ENCODE measurements at regions not wholly inside any gene's neighbourhood (a gene's known extent, or its start where the extent isn't known, plus 50 kb on each side); places are given as distances from the start of the nearest gene placed in this dataset.

DNA sequence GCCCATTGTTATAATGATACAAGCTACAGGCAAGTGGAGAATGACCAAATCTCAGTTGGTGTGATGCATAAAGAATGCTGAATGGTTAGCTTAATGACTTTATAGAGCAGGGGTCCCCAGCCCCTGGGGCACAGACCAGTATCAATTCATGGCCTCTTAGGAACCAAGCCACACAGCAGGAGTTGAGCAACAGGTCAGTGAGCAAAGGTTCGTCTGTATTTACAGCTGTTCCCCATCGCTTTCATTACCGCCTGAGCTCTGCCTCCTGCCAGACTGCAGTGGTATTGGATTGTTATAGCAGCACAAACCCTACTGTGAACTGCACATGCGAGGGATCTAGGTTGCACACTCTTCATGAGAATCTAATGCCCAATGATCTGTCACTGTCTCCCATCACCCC, 114.0 kb upstream of the ZFHX3 start:
- Histone ChIP-seq H3K27me3 (no peaks in the 10 kb centered on the region), H3K27ac (no peak overlapping the region), H3K4me1 (peaks cover 0 to 6% (median 0%) of the 10 kb centered on the region in 4 donors), H3K36me3 (no peaks in the 10 kb centered on the region), H3K9me3 (no peaks in the 10 kb centered on the region), H3K4me3 (no peak overlapping the region)
- DNase-seq, result no peak
- no peak for TF ChIP-seq POLR2AphosphoS5 (IDR thresholded peaks at IDR 0.05)
- TF ChIP-seq POLR2A (IDR thresholded peaks at IDR 0.05), result no peak
- TF ChIP-seq CTCF (IDR thresholded peaks at IDR 0.05), result no peak
- TF ChIP-seq EP300 (IDR thresholded peaks at IDR 0.05; ENCODE audit: low read depth), result no peak
- in situ Hi-C loops (cut with MboI; ENCODE audit: low pct_ligation_motif_present in 1 of 4, low pct_unique_long_range_greater_than_20kb in 1 of 4, low sequenced_read_pairs in 3 of 4), result no loop called here
- intact Hi-C loops (cut with DNase I; ENCODE audit: low total_unique reads), result loop anchor here (10.0 kb wide), 1 partner anchor 87 kb away; no protein-coding TSS in a partner anchor
- WGBS, 2 donors (ENCODE audit: low coverage in 1 of 2), result 60 to 61% methylated on average over 1 to 4 of the region's 4 CpGs

DNA sequence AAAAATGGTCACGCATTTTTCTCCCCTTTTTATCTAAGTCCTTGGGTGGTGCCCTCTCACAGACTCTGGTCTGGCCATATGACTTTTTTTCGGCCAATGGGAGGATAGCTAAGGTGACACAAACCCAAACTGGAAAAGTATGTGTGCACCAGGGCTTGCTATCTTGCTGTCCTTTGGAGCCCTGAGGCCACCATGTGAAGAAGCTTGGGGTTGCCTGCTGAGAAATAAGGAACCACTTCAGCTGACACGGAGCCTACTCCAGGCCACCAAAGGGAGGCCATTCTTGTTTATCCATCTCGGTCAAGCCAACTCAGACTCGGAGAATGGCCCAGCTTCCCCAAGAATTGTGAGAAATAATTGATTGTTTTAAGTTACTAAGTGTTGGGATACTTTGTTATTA, 111.4 kb upstream of the ZFHX3 start:
- no peak for DNase-seq
- no peaks in the 10 kb centered on the region for H3K36me3 ChIP-seq
- no peaks in the 10 kb centered on the region for H3K9me3 ChIP-seq
- H3K4me3 ChIP-seq, result no peak overlapping the region
- 79 to 93% methylated on average over 3 to 5 of the region's 5 CpGs for WGBS, 2 donors (ENCODE audit: low coverage in 1 of 2)
- H3K4me1 ChIP-seq, result no peaks in the 10 kb centered on the region
- in situ Hi-C loops (cut with MboI; ENCODE audit: low pct_ligation_motif_present in 1 of 4, low pct_unique_long_range_greater_than_20kb in 1 of 4, low sequenced_read_pairs in 3 of 4), result no loop called here
- TF ChIP-seq POLR2AphosphoS5 (IDR thresholded peaks at IDR 0.05), result no peak
- H3K27me3 ChIP-seq, result no peaks in the 10 kb centered on the region
- intact Hi-C loops (cut with DNase I; ENCODE audit: low total_unique reads), result no loop called here
- H3K27ac ChIP-seq, result no peak overlapping the region

- Histone ChIP-seq H3K4me3 (no peak overlapping the region), H3K27me3 (no peaks in the 10 kb centered on the region), H3K36me3 (no peaks in the 10 kb centered on the region), H3K9me3 (no peaks in the 10 kb centered on the region), H3K4me1 (no peaks in the 10 kb centered on the region), H3K27ac (no peak overlapping the region)
- in situ Hi-C loops (cut with MboI; ENCODE audit: low pct_ligation_motif_present in 1 of 4, low pct_unique_long_range_greater_than_20kb in 1 of 4, low sequenced_read_pairs in 3 of 4), result no loop called here
- intact Hi-C loops (cut with DNase I; ENCODE audit: low total_unique reads), result no loop called here
- 67 to 81% methylated on average over 3 of the region's 3 CpGs for WGBS, 2 donors (ENCODE audit: low coverage in 1 of 2)
- DNase-seq, result no peak
- TF ChIP-seq POLR2A (IDR thresholded peaks at IDR 0.05), result no peak
- TF ChIP-seq CTCF (IDR thresholded peaks at IDR 0.05), result no peak
- TF ChIP-seq POLR2AphosphoS5 (IDR thresholded peaks at IDR 0.05), result no peak
- TF ChIP-seq EP300 (IDR thresholded peaks at IDR 0.05; ENCODE audit: low read depth), result no peak
These were observed 109.9 kb upstream of the ZFHX3 start for GRCh38 chr16:73157861-73158260.

- intact Hi-C loops (cut with DNase I; ENCODE audit: low total_unique reads) (loop anchor here (5.0 kb wide), 1 partner anchor 1407 kb away; no protein-coding TSS in a partner anchor), in situ Hi-C loops (cut with MboI; ENCODE audit: low pct_ligation_motif_present in 1 of 4, low pct_unique_long_range_greater_than_20kb in 1 of 4, low sequenced_read_pairs in 3 of 4) (no loop called here)
- 53 to 76% methylated on average over 2 to 10 of the region's 10 CpGs for WGBS, 2 donors (ENCODE audit: low coverage in 1 of 2)
These were observed 106.3 kb upstream of the ZFHX3 start for GRCh38 chr16:73154063-73154870.

GRCh38 chr16:73152386-73153125, 104.6 kb upstream of the ZFHX3 start:
- in situ Hi-C loops (cut with MboI; ENCODE audit: low pct_ligation_motif_present in 1 of 4, low pct_unique_long_range_greater_than_20kb in 1 of 4, low sequenced_read_pairs in 3 of 4) (no loop called here), intact Hi-C loops (cut with DNase I; ENCODE audit: low total_unique reads) (loop anchor here (5.0 kb wide), 1 partner anchor 1405 kb away; no protein-coding TSS in a partner anchor)
- no peaks in the 10 kb centered on the region for H3K27me3 ChIP-seq
- no peak for DNase-seq
- peaks cover 0 to 3% (median 0%) of the 10 kb centered on the region in 4 donors for H3K4me1 ChIP-seq
- peak overlapping the region in 3 of 4 donors; percentile 7 to 29 (median 28) for H3K27ac ChIP-seq
- H3K36me3 ChIP-seq, result no peaks in the 10 kb centered on the region
- no peak overlapping the region for H3K4me3 ChIP-seq
- no peaks in the 10 kb centered on the region for H3K9me3 ChIP-seq
- TF ChIP-seq POLR2A (IDR thresholded peaks at IDR 0.05) (no peak), POLR2AphosphoS5 (IDR thresholded peaks at IDR 0.05) (no peak), CTCF (IDR thresholded peaks at IDR 0.05) (no peak), EP300 (IDR thresholded peaks at IDR 0.05; ENCODE audit: low read depth) (no peak)
- WGBS, 2 donors (ENCODE audit: low coverage in 1 of 2), result 62 to 67% methylated on average over 2 to 7 of the region's 7 CpGs

More at GRCh38 chr16:73154063-73154870, 106.3 kb upstream of the ZFHX3 start:
- Histone ChIP-seq H3K27me3 (no peaks in the 10 kb centered on the region), H3K4me1 (peaks cover 0 to 3% (median 0%) of the 10 kb centered on the region in 4 donors), H3K27ac (peak overlapping the region; percentile 28 to 60 (median 44)), H3K36me3 (no peaks in the 10 kb centered on the region), H3K9me3 (no peaks in the 10 kb centered on the region), H3K4me3 (no peak overlapping the region)
- TF ChIP-seq POLR2A (IDR thresholded peaks at IDR 0.05) (peak; percentile 19), POLR2AphosphoS5 (IDR thresholded peaks at IDR 0.05) (no peak)
- DNase-seq, result no peak
